Endothelial cell of umbilical vein (primary cell): ENCODE measurements at regions not wholly inside any gene's neighbourhood (a gene's known extent, or its start where the extent isn't known, plus 50 kb on each side); places are given as distances from the start of the nearest gene placed in this dataset.

ENCODE experiments used
- BruUV-seq: library from RNA; stranded (reverse); fragments of 400-500 nt; replicated peaks from 2 replicates; lab custom pipeline; 2021; lab: Mats Ljungman, UMichigan
- CTCF ChIA-PET: fragments of 300-600, 350-600 bp; sonication (Branson Sonifier 250); formaldehyde crosslinking; loops from one replicate; lab custom pipeline; 2021; ENCODE audit warnings: antibody characterized with exemption, inconsistent platforms; lab: Charles Lee
- POLR2A ChIA-PET: fragments of 300-600, 350-600 bp; sonication (Branson Sonifier 250); formaldehyde crosslinking; loops from one replicate; lab custom pipeline; 2021; ENCODE audit warnings: antibody characterized with exemption, inconsistent platforms; lab: Charles Lee
- DNase-seq: peaks from one replicate; pipeline ENCODE4 v3.0.0-alpha.2; 2011; ENCODE audit warnings: low read depth, low spot score
- FAIRE-seq: peaks from 2 replicates; lab custom pipeline; 2011; peaks lifted over from hg19 to GRCh38; lab: Jason Lieb, UNC
- H2AFZ ChIP-seq: 2 replicates; pipeline ENCODE4 v1.6.0; 2012; ENCODE audit warnings: low read depth, low read length, control low read depth, inconsistent platforms
- H3K27ac ChIP-seq: 2 replicates; pipeline ENCODE4 v1.5.1; 2011; ENCODE audit warnings: low read depth, mild to moderate bottlenecking, control low read depth, low read length, moderate library complexity; ENCODE audit not compliant: insufficient read depth
- H3K27me3 ChIP-seq, 2 experiments: 2 replicates each; pipeline versions ENCODE4 v1.6.0 to v1.6.1; 2011; ENCODE audit warnings: low read length in 2 of 2, mixed read lengths in 1 of 2; ENCODE audit not compliant: control insufficient read depth in 2 of 2, insufficient read depth in 2 of 2
- H3K36me3 ChIP-seq, 2 experiments: 2 replicates in 1 of 2; 3 replicates in 1 of 2; pipeline ENCODE4 v1.5.1; 2011; ENCODE audit warnings: low read length in 2 of 2, mild to moderate bottlenecking in 1 of 2, moderate library complexity in 1 of 2; ENCODE audit not compliant: control insufficient read depth in 2 of 2, insufficient read depth in 2 of 2; ENCODE audit errors: extremely low read depth in 1 of 2
- H3K4me1 ChIP-seq: 3 replicates; pipeline ENCODE4 v1.5.1; 2011; ENCODE audit warnings: mild to moderate bottlenecking, low read length; ENCODE audit not compliant: control insufficient read depth, insufficient read depth; ENCODE audit errors: extremely low read depth
- H3K4me2 ChIP-seq: 2 replicates; pipeline ENCODE4 v1.6.1; 2011; ENCODE audit warnings: low read length, control low read depth, mixed read lengths; ENCODE audit not compliant: insufficient read depth
- H3K4me3 ChIP-seq, 3 experiments: fragments of 200-600 bp in 1 of 3; sonication (generic), shearing (Covaris generic) in 1 of 3; replicated peaks in 1 of 3; 2 replicates each; pipeline ENCODE4 v1.5.1; 2011 to 2016; ENCODE audit warnings: control low read depth in 3 of 3, low read length in 3 of 3, mild to moderate bottlenecking in 2 of 3, inconsistent platforms in 1 of 3, low read depth in 1 of 3, moderate library complexity in 1 of 3; ENCODE audit not compliant: insufficient read depth in 1 of 3
- H3K79me2 ChIP-seq: 2 replicates; pipeline ENCODE4 v1.6.0; 2012; ENCODE audit warnings: low read length, inconsistent platforms; ENCODE audit not compliant: control insufficient read depth, insufficient read depth
- H3K9ac ChIP-seq: replicated peaks from 2 replicates; pipeline ENCODE3; 2011; ENCODE audit warnings: low read length, control low read depth; ENCODE audit not compliant: insufficient read depth; ENCODE audit errors: extremely low read depth
- H3K9me1 ChIP-seq: replicated peaks from 3 replicates; pipeline ENCODE4 v1.6.0; 2011; ENCODE audit warnings: mild to moderate bottlenecking, low read length; ENCODE audit not compliant: control insufficient read depth, insufficient read depth; ENCODE audit errors: extremely low read depth
- H3K9me3 ChIP-seq: replicated peaks from 2 replicates; pipeline ENCODE4 v1.5.1; 2012; ENCODE audit warnings: low read length, inconsistent platforms; ENCODE audit not compliant: control insufficient read depth, insufficient read depth
- H4K20me1 ChIP-seq: replicated peaks from 2 replicates; pipeline ENCODE3; 2011; ENCODE audit warnings: mild to moderate bottlenecking, low read length; ENCODE audit not compliant: control insufficient read depth, insufficient read depth; ENCODE audit errors: extremely low read depth
- CTCF ChIP-seq, 2 donors: IDR thresholded peaks; 1 replicate in 1 of 2; 2 replicates in 1 of 2; pipeline ENCODE4 v1.5.1; 2011; ENCODE audit warnings: low read length in 2 of 2, mild to moderate bottlenecking in 2 of 2, moderate library complexity in 2 of 2, control low read depth in 1 of 2, inconsistent platforms in 1 of 2, low read depth in 1 of 2; ENCODE audit not compliant: insufficient read depth in 1 of 2; ENCODE audit errors: extremely low read depth in 1 of 2
- EZH2 ChIP-seq: IDR thresholded peaks from 2 replicates; pipeline ENCODE4 v1.6.1; 2012; ENCODE audit warnings: borderline replicate concordance, low read depth, mild to moderate bottlenecking, moderate library complexity, low read length, inconsistent platforms; ENCODE audit not compliant: severe bottlenecking
- FOS ChIP-seq: IDR thresholded peaks from 2 replicates; pipeline ENCODE4 v1.6.1; 2011; ENCODE audit warnings: mild to moderate bottlenecking, low read length, moderate library complexity, borderline replicate concordance; ENCODE audit not compliant: insufficient read depth
- GATA2 ChIP-seq: IDR thresholded peaks from 2 replicates; pipeline ENCODE4 v1.7.0; 2011; ENCODE audit warnings: low read depth, mild to moderate bottlenecking, moderate library complexity, mixed read lengths, low read length; ENCODE audit not compliant: insufficient read length, insufficient read depth
- JUN ChIP-seq: IDR thresholded peaks from 2 replicates; pipeline ENCODE4 v1.6.1; 2011; ENCODE audit warnings: borderline replicate concordance, low read depth; ENCODE audit not compliant: insufficient read length, insufficient read depth
- MAX ChIP-seq: IDR thresholded peaks from 2 replicates; pipeline ENCODE4 v1.6.1; 2011; ENCODE audit not compliant: insufficient read depth, insufficient read length
- MYC ChIP-seq: IDR thresholded peaks from one replicate; pipeline ENCODE4 v1.6.1; 2011; ENCODE audit warnings: mild to moderate bottlenecking, low read depth, low read length
- POLR2A ChIP-seq: IDR thresholded peaks from 2 replicates; pipeline ENCODE4 v1.6.1; 2012; ENCODE audit warnings: low read depth, mild to moderate bottlenecking, control low read depth, low read length
- POLR2AphosphoS5 ChIP-seq: IDR thresholded peaks from 2 replicates; pipeline ENCODE4 v1.6.1; 2012; ENCODE audit warnings: low read depth, mild to moderate bottlenecking, control low read depth, low read length, moderate library complexity; ENCODE audit not compliant: insufficient read depth
- dilution Hi-C: fragments of 300-500 bp; cut with MboI; formaldehyde crosslinking; loops from one replicate; pipeline ENCODE4 v1.15.0; 2019; ENCODE audit warnings: low sequenced_read_pairs; ENCODE audit not compliant: extremely low pct_ligation_motif_present
- intact Hi-C: fragments of 100-400 bp; cut with micrococcal nuclease; formaldehyde crosslinking; loops from one replicate; pipeline ENCODE4 v1.10.0; 2022

GRCh38 chr6:91538622-91539021 lies 951.8 kb upstream of the MAP3K7 start:
- ChIA-PET CTCF (no interaction called here), POLR2A (no interaction called here)
- Histone ChIP-seq H3K27me3 (no peaks in the 10 kb centered on the region), H3K36me3 (no peaks in the 10 kb centered on the region), H3K4me1 (no peaks in the 10 kb centered on the region), H3K4me3 (no peak overlapping the region), H3K79me2 (no peaks in the 10 kb centered on the region), H3K9me3 (no peaks in the 10 kb centered on the region), H3K9me1 (no peaks in the 10 kb centered on the region), H3K9ac (no peak overlapping the region), H2AFZ (no peak overlapping the region), H4K20me1 (no peaks in the 10 kb centered on the region), H3K27ac (no peak overlapping the region), H3K4me2 (no peak overlapping the region)
- TF ChIP-seq FOS = no peak
- TF ChIP-seq GATA2 = no peak
- TF ChIP-seq EZH2 = no peak
- TF ChIP-seq CTCF (IDR thresholded peaks at IDR 0.05; ENCODE audit: extremely low read depth in 1 of 2, insufficient read depth in 1 of 2, low read depth in 1 of 2, low read length in 2 of 2) = no peak
- TF ChIP-seq MAX = no peak
- TF ChIP-seq POLR2A = no peak
- no peak for TF ChIP-seq MYC
- no peak for TF ChIP-seq JUN
- TF ChIP-seq POLR2AphosphoS5 = no peak
- no peak for FAIRE-seq
- intact Hi-C loops (loop anchor here (10.0 kb wide), 1 partner anchor 604 kb away; no protein-coding TSS in a partner anchor), dilution Hi-C loops (no loop called here)
- no TSS peak for BruUV-seq
- no peak for DNase-seq
